ENCODE measurements at regions not wholly inside any gene's neighbourhood (a gene's known extent, or its start where the extent isn't known, plus 50 kb on each side); places are given as distances from the start of the nearest gene placed in this dataset.
"Not testable (repeated sequence)": the region's sequence is repeated elsewhere in the genome, so short reads cannot be mapped to it uniquely, and the experiment has no call there.

- intact Hi-C loops (cut with DNase I; ENCODE audit: low total_unique reads): no loop called here
- H3K27ac ChIP-seq: no peak overlapping the region
- H3K36me3 ChIP-seq: no peaks in the 10 kb centered on the region
- H3K4me3 ChIP-seq: no peak overlapping the region
- no peaks in the 10 kb centered on the region for H3K27me3 ChIP-seq
- no peaks in the 10 kb centered on the region for H3K9me3 ChIP-seq
- TF ChIP-seq CTCF (IDR thresholded peaks at IDR 0.05): no peak
- DNase-seq: no peak
- H3K4me1 ChIP-seq: no peaks in the 10 kb centered on the region
These were observed 96.2 kb upstream of the IL1RAPL2 start for GRCh38 chrX:104469771-104470170.

- Histone ChIP-seq H3K27me3 (no peaks in the 10 kb centered on the region), H3K4me1 (no peaks in the 10 kb centered on the region), H3K4me3 (no peak overlapping the region), H3K36me3 (no peaks in the 10 kb centered on the region), H3K9me3 (peaks cover 0 to 2% (median 0%) of the 10 kb centered on the region in 3 donors), H3K27ac (no peak overlapping the region)
- intact Hi-C loops (cut with DNase I; ENCODE audit: low total_unique reads): no loop called here
- no peak for DNase-seq
- TF ChIP-seq CTCF (IDR thresholded peaks at IDR 0.05): no peak
These were observed 106.2 kb upstream of the IL1RAPL2 start for GRCh38 chrX:104459796-104460195.

GRCh38 chrX:104457130-104457529, 108.9 kb upstream of the IL1RAPL2 start:
- H3K27ac ChIP-seq; H3K4me1 ChIP-seq; H3K9me3 ChIP-seq; DNase-seq; H3K36me3 ChIP-seq; H3K4me3 ChIP-seq; H3K27me3 ChIP-seq; intact Hi-C loops (cut with DNase I; ENCODE audit: low total_unique reads): not testable (repeated sequence)

- Histone ChIP-seq H3K27me3 (no peaks in the 10 kb centered on the region), H3K36me3 (no peaks in the 10 kb centered on the region), H3K27ac (no peak overlapping the region), H3K4me1 (no peaks in the 10 kb centered on the region), H3K9me3 (no peaks in the 10 kb centered on the region), H3K4me3 (no peak overlapping the region)
- DNase-seq: no peak
- no peak for TF ChIP-seq CTCF (IDR thresholded peaks at IDR 0.05)
- intact Hi-C loops (cut with DNase I; ENCODE audit: low total_unique reads): no loop called here
These were observed 115.7 kb upstream of the IL1RAPL2 start for GRCh38 chrX:104450316-104450715.

- intact Hi-C loops (cut with DNase I; ENCODE audit: low total_unique reads): no loop called here
- TF ChIP-seq CTCF (IDR thresholded peaks at IDR 0.05): no peak
- no peak for DNase-seq
These were observed 120.4 kb upstream of the IL1RAPL2 start for GRCh38 chrX:104445591-104445990.

GRCh38 chrX:104435249-104435648, 130.8 kb upstream of the IL1RAPL2 start:
- Histone ChIP-seq H3K4me1 (no peaks in the 10 kb centered on the region), H3K9me3 (no peaks in the 10 kb centered on the region), H3K4me3 (no peak overlapping the region), H3K27ac (no peak overlapping the region), H3K36me3 (no peaks in the 10 kb centered on the region), H3K27me3 (no peaks in the 10 kb centered on the region)
- TF ChIP-seq CTCF (IDR thresholded peaks at IDR 0.05): no peak
- DNase-seq: no peak
- intact Hi-C loops (cut with DNase I; ENCODE audit: low total_unique reads): no loop called here

More at GRCh38 chrX:104445591-104445990, 120.4 kb upstream of the IL1RAPL2 start:
- H3K4me1 ChIP-seq: no peaks in the 10 kb centered on the region
- H3K27me3 ChIP-seq: no peaks in the 10 kb centered on the region
- no peak overlapping the region for H3K4me3 ChIP-seq
- H3K36me3 ChIP-seq: no peaks in the 10 kb centered on the region
- no peaks in the 10 kb centered on the region for H3K9me3 ChIP-seq
- no peak overlapping the region for H3K27ac ChIP-seq

Measured in tibial artery (tissue), 4 donors.